ENCODE measurements at regions not wholly inside any gene's neighbourhood (a gene's known extent, or its start where the extent isn't known, plus 50 kb on each side); places are given as distances from the start of the nearest gene placed in this dataset.

DNA sequence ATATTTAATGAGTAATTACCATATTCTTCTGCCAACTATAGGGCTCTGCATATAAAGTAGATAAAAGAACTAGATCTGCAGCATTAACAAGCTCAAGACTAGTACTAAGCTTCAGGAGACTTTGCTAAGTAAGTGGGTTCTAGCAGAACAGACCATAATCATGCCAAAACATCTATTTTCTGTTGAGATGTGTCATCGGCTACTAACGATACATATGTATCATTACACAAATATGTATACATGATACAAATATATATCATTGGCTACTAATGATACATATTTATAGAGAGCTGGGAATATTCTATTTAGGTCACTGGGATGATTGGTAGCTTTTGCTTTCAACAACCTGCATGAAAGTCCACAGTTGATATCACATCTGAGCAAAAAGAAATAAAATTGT is 185.8 kb upstream of the DCBLD2 start:
- TF ChIP-seq POLR2A (IDR thresholded peaks at IDR 0.05) = no peak
- TF ChIP-seq, protein P1, sequence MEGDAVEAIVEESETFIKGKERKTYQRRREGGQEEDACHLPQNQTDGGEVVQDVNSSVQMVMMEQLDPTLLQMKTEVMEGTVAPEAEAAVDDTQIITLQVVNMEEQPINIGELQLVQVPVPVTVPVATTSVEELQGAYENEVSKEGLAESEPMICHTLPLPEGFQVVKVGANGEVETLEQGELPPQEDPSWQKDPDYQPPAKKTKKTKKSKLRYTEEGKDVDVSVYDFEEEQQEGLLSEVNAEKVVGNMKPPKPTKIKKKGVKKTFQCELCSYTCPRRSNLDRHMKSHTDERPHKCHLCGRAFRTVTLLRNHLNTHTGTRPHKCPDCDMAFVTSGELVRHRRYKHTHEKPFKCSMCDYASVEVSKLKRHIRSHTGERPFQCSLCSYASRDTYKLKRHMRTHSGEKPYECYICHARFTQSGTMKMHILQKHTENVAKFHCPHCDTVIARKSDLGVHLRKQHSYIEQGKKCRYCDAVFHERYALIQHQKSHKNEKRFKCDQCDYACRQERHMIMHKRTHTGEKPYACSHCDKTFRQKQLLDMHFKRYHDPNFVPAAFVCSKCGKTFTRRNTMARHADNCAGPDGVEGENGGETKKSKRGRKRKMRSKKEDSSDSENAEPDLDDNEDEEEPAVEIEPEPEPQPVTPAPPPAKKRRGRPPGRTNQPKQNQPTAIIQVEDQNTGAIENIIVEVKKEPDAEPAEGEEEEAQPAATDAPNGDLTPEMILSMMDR (IDR thresholded peaks at IDR 0.05) = no peak
